ENCODE measurements at regions not wholly inside any gene's neighbourhood (a gene's known extent, or its start where the extent isn't known, plus 50 kb on each side); places are given as distances from the start of the nearest gene placed in this dataset.

GRCh38 chr6:91428953-91429560 is 842.2 kb upstream of the MAP3K7 start:
- H3K27ac ChIP-seq = no peak overlapping the region
- ChIA-PET POLR2A (ENCODE audit: low non-redundant PET) (no interaction called here), CTCF (interaction anchor here (0.7 kb wide), 1 partner anchor 139 kb away, joined by 4 read pairs; no protein-coding TSS in a partner anchor)
- no peak for DNase-seq (ENCODE audit: low spot score)
- 0 out of 2 replicates have a peak, but pooled peaks have one; percentile 7 for TF ChIP-seq CTCF (conservative IDR thresholded peaks at IDR 0.05; ENCODE audit: low read depth)

- POLR2A ChIA-PET (ENCODE audit: low non-redundant PET) = no interaction called here
- DNase-seq (ENCODE audit: low spot score) = no peak
- H3K27ac ChIP-seq = no peak overlapping the region
- TF ChIP-seq CTCF (conservative IDR thresholded peaks at IDR 0.05; ENCODE audit: low read depth) = no peak
- CTCF ChIA-PET = interaction anchor here (0.7 kb wide), 2 partner anchors 70 to 138 kb away, joined by 3 to 4 read pairs; no protein-coding TSS in a partner anchor
These were observed 841.4 kb upstream of the MAP3K7 start for GRCh38 chr6:91428296-91428695.

- ChIA-PET CTCF (no interaction called here), POLR2A (ENCODE audit: low non-redundant PET) (no interaction called here)
- TF ChIP-seq CTCF (conservative IDR thresholded peaks at IDR 0.05; ENCODE audit: low read depth) = no peak
- H3K27ac ChIP-seq = no peak overlapping the region
- DNase-seq (ENCODE audit: low spot score) = no peak
These were observed 833.4 kb upstream of the MAP3K7 start for GRCh38 chr6:91420243-91420642.

GRCh38 chr6:91415031-91415605 is 828.2 kb upstream of the MAP3K7 start:
- TF ChIP-seq CTCF (conservative IDR thresholded peaks at IDR 0.05; ENCODE audit: low read depth) = no peak
- no peak overlapping the region for H3K27ac ChIP-seq
- DNase-seq (ENCODE audit: low spot score) = no peak
- ChIA-PET CTCF (interaction anchor here (0.6 kb wide), 1 partner anchor 719 kb away, joined by 3 read pairs; no protein-coding TSS in a partner anchor), POLR2A (ENCODE audit: low non-redundant PET) (no interaction called here)

- DNase-seq (ENCODE audit: low spot score) = no peak
- no peak for TF ChIP-seq CTCF (conservative IDR thresholded peaks at IDR 0.05; ENCODE audit: low read depth)
- POLR2A ChIA-PET (ENCODE audit: low non-redundant PET) = no interaction called here
- H3K27ac ChIP-seq = no peak overlapping the region
- CTCF ChIA-PET = interaction anchor here (0.6 to 1.2 kb wide), 2 partner anchors 21 to 122 kb away, joined by 3 to 4 read pairs; no protein-coding TSS in a partner anchor
These were observed 825.7 kb upstream of the MAP3K7 start for GRCh38 chr6:91412532-91412931.

- POLR2A ChIA-PET (ENCODE audit: low non-redundant PET) = no interaction called here
- TF ChIP-seq CTCF (conservative IDR thresholded peaks at IDR 0.05; ENCODE audit: low read depth) = no peak
- no peak for DNase-seq (ENCODE audit: low spot score)
- CTCF ChIA-PET = no interaction called here
- no peak overlapping the region for H3K27ac ChIP-seq
These were observed 820.8 kb upstream of the MAP3K7 start for GRCh38 chr6:91407706-91408105.
